Neural progenitor cell (in vitro differentiated cells): ENCODE measurements at regions not wholly inside any gene's neighbourhood (a gene's known extent, or its start where the extent isn't known, plus 50 kb on each side); places are given as distances from the start of the nearest gene placed in this dataset.

Source experiments
- DNase-seq: peaks from one replicate; pipeline ENCODE4 v3.0.0-alpha.2; 2016; ENCODE audit warnings: low spot score
- H2AFZ ChIP-seq: fragments of 200-600 bp; sonication (generic); replicated peaks from 2 replicates; pipeline ENCODE4 v1.6.1; 2016; ENCODE audit warnings: antibody characterized with exemption
- H3F3A ChIP-seq: fragments of 200-600 bp; sonication (generic); 2 replicates; pipeline ENCODE4 v1.6.1; 2016; ENCODE audit warnings: antibody characterized with exemption, low read depth
- H3K27ac ChIP-seq: fragments of 200-600 bp; sonication (generic); 2 replicates; pipeline ENCODE4 v1.5.1; 2016; ENCODE audit warnings: mild to moderate bottlenecking
- H3K27me3 ChIP-seq: fragments of 200-600 bp; sonication (generic); 2 replicates; pipeline ENCODE4 v1.6.1; 2016; ENCODE audit warnings: mild to moderate bottlenecking, moderate library complexity
- H3K36me3 ChIP-seq: fragments of 200-600 bp; sonication (generic); 2 replicates; pipeline ENCODE4 v1.5.1; 2016
- H3K4me1 ChIP-seq: fragments of 200-600 bp; sonication (generic); 2 replicates; pipeline ENCODE4 v1.6.1; 2016; ENCODE audit warnings: mixed run types
- H3K4me2 ChIP-seq: fragments of 200-600 bp; sonication (generic); 2 replicates; pipeline ENCODE4 v1.6.1; 2016
- H3K4me3 ChIP-seq: fragments of 200-600 bp; sonication (generic); 2 replicates; pipeline ENCODE4 v1.5.1; 2016
- H3K79me2 ChIP-seq: fragments of 200-600 bp; sonication (generic); 2 replicates; pipeline ENCODE4 v1.6.1; 2016; ENCODE audit warnings: low read depth
- H3K9ac ChIP-seq: fragments of 200-600 bp; sonication (generic); 2 replicates; pipeline ENCODE4 v1.6.1; 2016
- H3K9me3 ChIP-seq: fragments of 200-600 bp; sonication (generic); 2 replicates; pipeline ENCODE4 v1.5.1; 2016; ENCODE audit warnings: low read depth
- H4K20me1 ChIP-seq: fragments of 200-600 bp; sonication (generic); 2 replicates; pipeline ENCODE4 v1.6.1; 2016; ENCODE audit warnings: low read depth
- H3K27ac Mint-ChIP-seq: 3 replicates; pipeline ENCODE4 v1.8.0; 2021; ENCODE audit warnings: mixed read lengths
- H3K27me3 Mint-ChIP-seq: 2 replicates; pipeline ENCODE4 v1.8.0; 2022; ENCODE audit warnings: low read depth, mild to moderate bottlenecking, inconsistent platforms, moderate library complexity, mixed read lengths; ENCODE audit not compliant: insufficient read depth
- H3K36me3 Mint-ChIP-seq: 3 replicates; pipeline ENCODE4 v1.8.0; 2021; ENCODE audit warnings: mixed read lengths
- H3K4me1 Mint-ChIP-seq: 3 replicates; pipeline ENCODE4 v1.8.0; 2021; ENCODE audit warnings: mixed read lengths
- H3K4me3 Mint-ChIP-seq: 3 replicates; pipeline ENCODE4 v1.8.0; 2021; ENCODE audit warnings: mild to moderate bottlenecking, moderate library complexity, mixed read lengths
- H3K9me3 Mint-ChIP-seq: 3 replicates; pipeline ENCODE4 v1.8.0; 2020; ENCODE audit warnings: mixed read lengths
- CTCF ChIP-seq: fragments of 200-600 bp; sonication (generic); IDR thresholded peaks from 2 replicates; pipeline ENCODE4 v1.5.1; 2017; ENCODE audit warnings: antibody characterized with exemption, mild to moderate bottlenecking
- EZH2 ChIP-seq: fragments of 200-600 bp; sonication (generic); IDR thresholded peaks from 2 replicates; pipeline ENCODE4 v1.6.1; 2017; ENCODE audit warnings: antibody characterized with exemption, mild to moderate bottlenecking, moderate library complexity
- EZH2phosphoT487 ChIP-seq: fragments of 200-600 bp; sonication (generic); IDR thresholded peaks from 2 replicates; pipeline ENCODE4 v1.6.1; 2017; ENCODE audit warnings: antibody characterized with exemption

GRCh38 chr2:236862961-236863728 is 222.5 kb upstream of the COPS8 start:
- H3K27ac Mint-ChIP-seq = peak overlapping the region; percentile 88
- peaks cover 4% of the 10 kb centered on the region for H3K36me3 Mint-ChIP-seq
- peaks cover 48% of the 10 kb centered on the region for H3K4me1 Mint-ChIP-seq

GRCh38 chr2:236863729-236864126 is 222.0 kb upstream of the COPS8 start:
- Mint-ChIP-seq H3K36me3 (peaks cover 6% of the 10 kb centered on the region), H3K4me1 (peaks cover 44% of the 10 kb centered on the region), H3K27ac (no peak overlapping the region), H3K9me3 (peaks cover 26% of the 10 kb centered on the region), H3K27me3 (peaks cover 4% of the 10 kb centered on the region), H3K4me3 (no peak overlapping the region)
- H3K9me3 ChIP-seq = peaks cover 4% of the 10 kb centered on the region
- no peak overlapping the region for H3K9ac ChIP-seq
- no peak for DNase-seq
- H3K36me3 ChIP-seq = no peaks in the 10 kb centered on the region
- no peak overlapping the region for H3K4me2 ChIP-seq
- H3K79me2 ChIP-seq = no peaks in the 10 kb centered on the region
- TF ChIP-seq EZH2phosphoT487 = no peak
- no peaks in the 10 kb centered on the region for H4K20me1 ChIP-seq
- no peak overlapping the region for H2AFZ ChIP-seq
- no peak overlapping the region for H3K27ac ChIP-seq
- H3K4me3 ChIP-seq = no peak overlapping the region
- H3K27me3 ChIP-seq = no peaks in the 10 kb centered on the region
- peaks cover 5% of the 10 kb centered on the region for H3F3A ChIP-seq
- peaks cover 8% of the 10 kb centered on the region for H3K4me1 ChIP-seq

More at GRCh38 chr2:236862961-236863728, 222.5 kb upstream of the COPS8 start:
- no peak overlapping the region for H3K4me2 ChIP-seq
- H3K27ac ChIP-seq = no peak overlapping the region
- H3K27me3 ChIP-seq = no peaks in the 10 kb centered on the region
- H4K20me1 ChIP-seq = no peaks in the 10 kb centered on the region
- H3K9me3 ChIP-seq = peaks cover 4% of the 10 kb centered on the region
- H2AFZ ChIP-seq = no peak overlapping the region
- H3K9ac ChIP-seq = no peak overlapping the region
- peaks cover 11% of the 10 kb centered on the region for H3K4me1 ChIP-seq
- no peaks in the 10 kb centered on the region for H3K79me2 ChIP-seq
- peaks cover 28% of the 10 kb centered on the region for H3K9me3 Mint-ChIP-seq
- no peaks in the 10 kb centered on the region for H3K36me3 ChIP-seq
- H3K4me3 ChIP-seq = no peak overlapping the region
- DNase-seq = no peak
- peaks cover 8% of the 10 kb centered on the region for H3K27me3 Mint-ChIP-seq
- peaks cover 11% of the 10 kb centered on the region for H3F3A ChIP-seq
- no peak overlapping the region for H3K4me3 Mint-ChIP-seq
- no peak for TF ChIP-seq EZH2
- TF ChIP-seq EZH2phosphoT487 = no peak
- no peak for TF ChIP-seq CTCF

DNA sequence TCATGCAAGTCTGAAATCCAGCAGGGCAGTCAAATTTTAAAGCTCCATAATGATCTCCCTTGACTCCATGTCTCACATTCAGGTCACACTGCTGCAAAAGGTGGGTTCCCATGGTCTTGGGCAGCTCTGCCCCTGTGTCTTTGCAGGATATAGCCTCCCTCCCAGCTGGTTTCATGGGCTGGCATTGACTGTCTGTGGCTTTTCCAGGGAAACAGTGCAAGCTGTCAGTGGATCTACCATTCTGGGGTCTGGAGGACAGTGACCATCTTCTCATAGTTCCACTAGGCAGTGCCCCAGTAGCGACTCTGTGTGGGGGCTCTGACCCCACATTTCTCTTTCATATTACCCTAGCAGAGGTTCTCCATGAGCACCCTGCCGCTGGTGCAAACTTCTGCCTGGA is 220.6 kb upstream of the COPS8 start:
- H3K4me1 Mint-ChIP-seq = peaks cover 38% of the 10 kb centered on the region
- Histone ChIP-seq H3K4me1 (peaks cover 4% of the 10 kb centered on the region), H4K20me1 (no peaks in the 10 kb centered on the region), H3K4me2 (no peak overlapping the region), H3K27me3 (no peaks in the 10 kb centered on the region), H3K4me3 (no peak overlapping the region), H3K27ac (no peak overlapping the region), H3K9ac (no peak overlapping the region), H3F3A (no peaks in the 10 kb centered on the region), H3K79me2 (no peaks in the 10 kb centered on the region), H3K9me3 (peaks cover 4% of the 10 kb centered on the region), H2AFZ (no peak overlapping the region), H3K36me3 (no peaks in the 10 kb centered on the region)
- no peak overlapping the region for H3K27ac Mint-ChIP-seq
- peaks cover 6% of the 10 kb centered on the region for H3K36me3 Mint-ChIP-seq
- H3K27me3 Mint-ChIP-seq = peaks cover 4% of the 10 kb centered on the region
- no peak for DNase-seq
- TF ChIP-seq CTCF = no peak
- H3K9me3 Mint-ChIP-seq = peaks cover 24% of the 10 kb centered on the region
- H3K4me3 Mint-ChIP-seq = no peak overlapping the region
